ENCODE measurements at regions not wholly inside any gene's neighbourhood (a gene's known extent, or its start where the extent isn't known, plus 50 kb on each side); places are given as distances from the start of the nearest gene placed in this dataset.
"Not testable (repeated sequence)": the region's sequence is repeated elsewhere in the genome, so short reads cannot be mapped to it uniquely, and the experiment has no call there.

- Mint-ChIP-seq H3K9me3 (no peaks in the 10 kb centered on the region), H3K36me3 (ENCODE audit: low read depth) (no peaks in the 10 kb centered on the region), H3K27ac (no peak overlapping the region), H3K4me1 (ENCODE audit: low read depth) (no peaks in the 10 kb centered on the region), H3K27me3 (peaks cover 21% of the 10 kb centered on the region), H3K4me3 (no peak overlapping the region)
- intact Hi-C loops (cut with micrococcal nuclease): no loop called here
- DNase-seq: no peak
- no peak for ATAC-seq
- ChIA-PET CTCF (no interaction called here), POLR2A (no interaction called here)
- no peak for TF ChIP-seq CTCF (IDR thresholded peaks at IDR 0.05)
Measured at GRCh38 chr16:55019419-55020131, 88.9 kb downstream of the IRX5 start.

- Mint-ChIP-seq H3K27ac (no peak overlapping the region), H3K4me1 (ENCODE audit: low read depth) (no peaks in the 10 kb centered on the region), H3K4me3 (no peak overlapping the region), H3K36me3 (ENCODE audit: low read depth) (no peaks in the 10 kb centered on the region), H3K9me3 (no peaks in the 10 kb centered on the region), H3K27me3 (peaks cover 21% of the 10 kb centered on the region)
- no peak for TF ChIP-seq CTCF (IDR thresholded peaks at IDR 0.05)
- DNase-seq: peak; percentile 5
- intact Hi-C loops (cut with micrococcal nuclease): no loop called here
- no peak for ATAC-seq
- ChIA-PET CTCF (interaction anchor here (1.8 kb wide), 1 partner anchor 19 kb away, joined by 6 read pairs; no protein-coding TSS in a partner anchor), POLR2A (no interaction called here)
Measured at GRCh38 chr16:55021595-55022475, 91.2 kb downstream of the IRX5 start.

- H3K4me3 Mint-ChIP-seq; ATAC-seq; intact Hi-C loops (cut with micrococcal nuclease); H3K4me1 Mint-ChIP-seq (ENCODE audit: low read depth); H3K27ac Mint-ChIP-seq; H3K9me3 Mint-ChIP-seq; CTCF ChIA-PET; DNase-seq; POLR2A ChIA-PET; H3K36me3 Mint-ChIP-seq (ENCODE audit: low read depth): not testable (repeated sequence)
- peaks cover 10% of the 10 kb centered on the region for H3K27me3 Mint-ChIP-seq
Measured at GRCh38 chr16:55027260-55027659, 96.6 kb downstream of the IRX5 start.

GRCh38 chr16:55029509-55029908, 98.8 kb downstream of the IRX5 start:
- no peak for ATAC-seq
- peaks cover 3% of the 10 kb centered on the region for H3K27me3 Mint-ChIP-seq
- no peak for DNase-seq
- intact Hi-C loops (cut with micrococcal nuclease): no loop called here
- TF ChIP-seq CTCF (IDR thresholded peaks at IDR 0.05): no peak
- ChIA-PET CTCF (interaction anchor here (1.0 kb wide), 1 partner anchor 12 kb away, joined by 3 read pairs; no protein-coding TSS in a partner anchor), POLR2A (no interaction called here)
- no peak overlapping the region for H3K27ac Mint-ChIP-seq
- H3K4me3 Mint-ChIP-seq: no peak overlapping the region
- H3K9me3 Mint-ChIP-seq: peaks cover 2% of the 10 kb centered on the region
- no peaks in the 10 kb centered on the region for H3K36me3 Mint-ChIP-seq (ENCODE audit: low read depth)
- no peaks in the 10 kb centered on the region for H3K4me1 Mint-ChIP-seq (ENCODE audit: low read depth)

- TF ChIP-seq CTCF (IDR thresholded peaks at IDR 0.05): no peak
- peaks cover 3% of the 10 kb centered on the region for H3K27me3 Mint-ChIP-seq
- no peak overlapping the region for H3K4me3 Mint-ChIP-seq
- H3K4me1 Mint-ChIP-seq (ENCODE audit: low read depth): no peaks in the 10 kb centered on the region
- ATAC-seq (no peak), DNase-seq (no peak)
- peaks cover 2% of the 10 kb centered on the region for H3K9me3 Mint-ChIP-seq
- no peaks in the 10 kb centered on the region for H3K36me3 Mint-ChIP-seq (ENCODE audit: low read depth)
- ChIA-PET CTCF (no interaction called here), POLR2A (no interaction called here)
- intact Hi-C loops (cut with micrococcal nuclease): no loop called here
- H3K27ac Mint-ChIP-seq: no peak overlapping the region
Measured at GRCh38 chr16:55030944-55031343, 100.3 kb downstream of the IRX5 start.

All from activated CD8-positive, alpha-beta T cell treated with anti-CD3 and anti-CD28 coated beads for 36 hours (primary cell).